VCaP (cell line): ENCODE measurements at regions not wholly inside any gene's neighbourhood (a gene's known extent, or its start where the extent isn't known, plus 50 kb on each side); places are given as distances from the start of the nearest gene placed in this dataset.
"Not testable (repeated sequence)": the region's sequence is repeated elsewhere in the genome, so short reads cannot be mapped to it uniquely, and the experiment has no call there.

ENCODE experiments used
- H3K27ac ChIP-seq: fragments of 450-650 bp; 2 replicates; pipeline ENCODE4 v1.5.1; 2017
- CTCF ChIP-seq: fragments of 450-650 bp; conservative IDR thresholded peaks from 2 replicates; pipeline ENCODE4 v1.5.1; 2017; ENCODE audit warnings: mild to moderate bottlenecking, moderate library complexity

- H3K27ac ChIP-seq: no peak overlapping the region
- no peak for TF ChIP-seq CTCF
Measured at GRCh38 chr9:29078063-29078666, 1504.9 kb upstream of the C9orf72 start.

GRCh38 chr9:29100762-29101161 is 1527.5 kb upstream of the C9orf72 start:
- TF ChIP-seq CTCF: no peak
- H3K27ac ChIP-seq: no peak overlapping the region

- not testable (repeated sequence) for H3K27ac ChIP-seq
Measured at GRCh38 chr9:29104166-29104565, 1530.9 kb upstream of the C9orf72 start.

- TF ChIP-seq CTCF: no peak
- H3K27ac ChIP-seq: no peak overlapping the region
Measured at GRCh38 chr9:29118555-29118954, 1545.3 kb upstream of the C9orf72 start.

GRCh38 chr9:29126783-29127182 is 1553.5 kb upstream of the C9orf72 start:
- no peak overlapping the region for H3K27ac ChIP-seq
- no peak for TF ChIP-seq CTCF

GRCh38 chr9:29129763-29130162 is 1556.5 kb upstream of the C9orf72 start:
- TF ChIP-seq CTCF: no peak
- H3K27ac ChIP-seq: no peak overlapping the region

- H3K27ac ChIP-seq: no peak overlapping the region
- TF ChIP-seq CTCF: no peak
Measured at GRCh38 chr9:29144476-29144875, 1571.2 kb upstream of the C9orf72 start.

- H3K27ac ChIP-seq: no peak overlapping the region
- TF ChIP-seq CTCF: no peak
Measured at GRCh38 chr9:29150606-29151005, 1577.3 kb upstream of the C9orf72 start.
